Astrocyte (in vitro differentiated cells and primary cell): ENCODE measurements at regions not wholly inside any gene's neighbourhood (a gene's known extent, or its start where the extent isn't known, plus 50 kb on each side); places are given as distances from the start of the nearest gene placed in this dataset.

Experiments
- DNase-seq: peaks from one replicate; pipeline ENCODE4 v3.0.0-alpha.2; 2010; ENCODE audit warnings: low read depth
- FAIRE-seq: peaks from 2 replicates; lab custom pipeline; 2011; peaks lifted over from hg19 to GRCh38; lab: Jason Lieb, UNC
- H2AFZ ChIP-seq: 2 replicates; pipeline ENCODE4 v1.6.0; 2012; ENCODE audit warnings: low read depth, low read length, inconsistent platforms
- H3K27ac ChIP-seq: 2 replicates; pipeline ENCODE4 v1.5.1; 2011; ENCODE audit warnings: low read depth, low read length, inconsistent platforms
- H3K27me3 ChIP-seq: 2 replicates; pipeline ENCODE4 v1.6.0; 2011; ENCODE audit warnings: low read length, inconsistent platforms; ENCODE audit not compliant: insufficient read depth
- H3K36me3 ChIP-seq: 2 replicates; pipeline ENCODE4 v1.5.1; 2011; ENCODE audit warnings: low read length, inconsistent platforms; ENCODE audit not compliant: insufficient read depth
- H3K4me1 ChIP-seq: 2 replicates; pipeline ENCODE4 v1.5.1; 2011; ENCODE audit warnings: low read length, inconsistent platforms; ENCODE audit not compliant: insufficient read depth
- H3K4me2 ChIP-seq: 2 replicates; pipeline ENCODE4 v1.6.0; 2012; ENCODE audit warnings: low read length, inconsistent platforms
- H3K4me3 ChIP-seq: 2 replicates; pipeline ENCODE4 v1.5.1; 2011; ENCODE audit warnings: low read depth, mild to moderate bottlenecking, low read length, inconsistent platforms; ENCODE audit not compliant: insufficient read depth
- H3K79me2 ChIP-seq: 2 replicates; pipeline ENCODE4 v1.6.0; 2012; ENCODE audit warnings: mild to moderate bottlenecking, low read length, inconsistent platforms; ENCODE audit not compliant: insufficient read depth
- H3K9ac ChIP-seq: 2 replicates; pipeline ENCODE4 v1.6.0; 2012; ENCODE audit warnings: mild to moderate bottlenecking, low read length, inconsistent platforms
- H3K9me3 ChIP-seq: 2 replicates; pipeline ENCODE4 v1.5.1; 2012; ENCODE audit warnings: low read depth, mild to moderate bottlenecking, low read length, inconsistent platforms; ENCODE audit not compliant: insufficient read depth
- H4K20me1 ChIP-seq: 2 replicates; pipeline ENCODE4 v1.6.0; 2012; ENCODE audit warnings: low read length, inconsistent platforms; ENCODE audit not compliant: insufficient read depth
- H3K27ac Mint-ChIP-seq: one replicate; pipeline ENCODE4 v1.8.0; 2021; ENCODE audit warnings: mild to moderate bottlenecking, mixed read lengths; ENCODE audit not compliant: unreplicated experiment
- H3K27me3 Mint-ChIP-seq: one replicate; pipeline ENCODE4 v1.8.0; 2021; ENCODE audit warnings: low read depth, mixed read lengths; ENCODE audit not compliant: unreplicated experiment
- H3K36me3 Mint-ChIP-seq: one replicate; pipeline ENCODE4 v1.8.0; 2021; ENCODE audit warnings: low read depth, mixed read lengths; ENCODE audit not compliant: unreplicated experiment
- H3K4me1 Mint-ChIP-seq: one replicate; pipeline ENCODE4 v1.8.0; 2021; ENCODE audit warnings: low read depth, mixed read lengths; ENCODE audit not compliant: unreplicated experiment
- H3K4me3 Mint-ChIP-seq: one replicate; pipeline ENCODE4 v1.8.0; 2021; ENCODE audit warnings: mild to moderate bottlenecking, moderate library complexity, mixed read lengths; ENCODE audit not compliant: unreplicated experiment
- H3K9me3 Mint-ChIP-seq: one replicate; pipeline ENCODE4 v1.8.0; 2021; ENCODE audit warnings: mild to moderate bottlenecking, mixed read lengths; ENCODE audit not compliant: unreplicated experiment
- EZH2 ChIP-seq: IDR thresholded peaks from 2 replicates; pipeline ENCODE4 v1.6.1; 2012; ENCODE audit warnings: mild to moderate bottlenecking, low read length, inconsistent platforms; ENCODE audit not compliant: insufficient read depth
- TF ChIP-seq, protein P1 (sequence below): IDR thresholded peaks from 2 replicates; pipeline ENCODE4 v1.5.1; 2011; ENCODE audit warnings: low read depth, mild to moderate bottlenecking, inconsistent platforms, low read length, moderate library complexity; ENCODE audit not compliant: insufficient read depth

DNA sequence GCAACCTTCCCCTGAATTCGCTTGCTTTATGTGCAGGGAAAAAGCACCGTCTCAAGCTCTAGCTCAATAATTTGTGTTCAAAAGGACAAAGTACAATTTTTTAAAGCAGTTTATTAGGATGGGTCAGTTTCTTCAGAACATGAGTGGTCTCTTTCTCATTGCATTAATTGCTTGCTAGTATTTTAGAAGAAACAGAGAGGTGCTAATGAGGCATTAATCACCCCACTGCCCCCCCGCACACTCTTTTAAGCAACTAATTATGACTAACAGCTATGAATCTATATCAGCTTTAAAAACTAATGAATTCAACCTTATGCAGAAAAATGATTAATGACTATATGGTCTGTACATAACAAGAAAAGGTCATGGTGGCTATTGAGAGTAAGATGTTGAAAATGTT is 262.1 kb upstream of the ST6GAL2 start:
- H3K27ac Mint-ChIP-seq, result no peak overlapping the region
- no peaks in the 10 kb centered on the region for H3K27me3 Mint-ChIP-seq
- H3K4me2 ChIP-seq, result no peak overlapping the region
- no peak overlapping the region for H3K4me3 ChIP-seq
- no peaks in the 10 kb centered on the region for H3K36me3 ChIP-seq
- H3K79me2 ChIP-seq, result no peaks in the 10 kb centered on the region
- no peak overlapping the region for H2AFZ ChIP-seq
- H3K27me3 ChIP-seq, result no peaks in the 10 kb centered on the region
- H4K20me1 ChIP-seq, result no peaks in the 10 kb centered on the region
- TF ChIP-seq EZH2, result no peak
- no peak overlapping the region for H3K4me3 Mint-ChIP-seq
- DNase-seq, result no peak
- H3K4me1 Mint-ChIP-seq, result no peaks in the 10 kb centered on the region
- no peaks in the 10 kb centered on the region for H3K4me1 ChIP-seq
- peaks cover 6% of the 10 kb centered on the region for H3K9me3 Mint-ChIP-seq
- no peaks in the 10 kb centered on the region for H3K36me3 Mint-ChIP-seq
- FAIRE-seq, result no peak
- no peak overlapping the region for H3K9ac ChIP-seq
- H3K27ac ChIP-seq, result no peak overlapping the region
- H3K9me3 ChIP-seq, result no peaks in the 10 kb centered on the region

DNA sequence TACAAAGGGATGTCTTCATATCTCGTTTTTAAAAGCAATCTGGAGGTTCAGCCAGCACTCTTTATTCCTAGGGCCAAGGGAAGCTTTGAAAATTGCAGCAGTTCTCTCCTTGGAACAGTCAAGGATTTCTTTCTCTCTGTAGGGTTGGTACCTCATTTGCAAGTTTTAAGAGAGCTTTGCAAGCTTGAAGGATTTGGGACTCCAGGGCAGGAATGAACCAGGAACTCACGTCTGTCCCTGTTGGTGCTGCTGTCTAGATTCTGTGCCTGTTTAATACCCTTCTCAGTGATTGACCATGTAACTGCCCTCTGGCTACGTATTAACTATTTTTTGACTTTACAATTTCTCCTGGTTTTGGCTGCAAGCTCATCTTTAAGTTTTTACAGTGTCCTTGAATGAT is 262.5 kb upstream of the ST6GAL2 start:
- H3K27me3 ChIP-seq, result no peaks in the 10 kb centered on the region
- Mint-ChIP-seq H3K4me1 (no peaks in the 10 kb centered on the region), H3K27ac (no peak overlapping the region), H3K27me3 (peaks cover 2% of the 10 kb centered on the region), H3K4me3 (no peak overlapping the region), H3K9me3 (peaks cover 6% of the 10 kb centered on the region), H3K36me3 (no peaks in the 10 kb centered on the region)
- no peak for TF ChIP-seq EZH2
- TF ChIP-seq, protein P1, sequence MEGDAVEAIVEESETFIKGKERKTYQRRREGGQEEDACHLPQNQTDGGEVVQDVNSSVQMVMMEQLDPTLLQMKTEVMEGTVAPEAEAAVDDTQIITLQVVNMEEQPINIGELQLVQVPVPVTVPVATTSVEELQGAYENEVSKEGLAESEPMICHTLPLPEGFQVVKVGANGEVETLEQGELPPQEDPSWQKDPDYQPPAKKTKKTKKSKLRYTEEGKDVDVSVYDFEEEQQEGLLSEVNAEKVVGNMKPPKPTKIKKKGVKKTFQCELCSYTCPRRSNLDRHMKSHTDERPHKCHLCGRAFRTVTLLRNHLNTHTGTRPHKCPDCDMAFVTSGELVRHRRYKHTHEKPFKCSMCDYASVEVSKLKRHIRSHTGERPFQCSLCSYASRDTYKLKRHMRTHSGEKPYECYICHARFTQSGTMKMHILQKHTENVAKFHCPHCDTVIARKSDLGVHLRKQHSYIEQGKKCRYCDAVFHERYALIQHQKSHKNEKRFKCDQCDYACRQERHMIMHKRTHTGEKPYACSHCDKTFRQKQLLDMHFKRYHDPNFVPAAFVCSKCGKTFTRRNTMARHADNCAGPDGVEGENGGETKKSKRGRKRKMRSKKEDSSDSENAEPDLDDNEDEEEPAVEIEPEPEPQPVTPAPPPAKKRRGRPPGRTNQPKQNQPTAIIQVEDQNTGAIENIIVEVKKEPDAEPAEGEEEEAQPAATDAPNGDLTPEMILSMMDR, result no peak
- no peak overlapping the region for H3K4me3 ChIP-seq
- H3K9me3 ChIP-seq, result no peaks in the 10 kb centered on the region
- FAIRE-seq, result no peak
- H3K36me3 ChIP-seq, result no peaks in the 10 kb centered on the region
- H2AFZ ChIP-seq, result no peak overlapping the region
- no peak for DNase-seq
- H3K9ac ChIP-seq, result no peak overlapping the region
- H4K20me1 ChIP-seq, result no peaks in the 10 kb centered on the region
- no peak overlapping the region for H3K4me2 ChIP-seq
- no peaks in the 10 kb centered on the region for H3K79me2 ChIP-seq
- H3K4me1 ChIP-seq, result no peaks in the 10 kb centered on the region
- H3K27ac ChIP-seq, result no peak overlapping the region

DNA sequence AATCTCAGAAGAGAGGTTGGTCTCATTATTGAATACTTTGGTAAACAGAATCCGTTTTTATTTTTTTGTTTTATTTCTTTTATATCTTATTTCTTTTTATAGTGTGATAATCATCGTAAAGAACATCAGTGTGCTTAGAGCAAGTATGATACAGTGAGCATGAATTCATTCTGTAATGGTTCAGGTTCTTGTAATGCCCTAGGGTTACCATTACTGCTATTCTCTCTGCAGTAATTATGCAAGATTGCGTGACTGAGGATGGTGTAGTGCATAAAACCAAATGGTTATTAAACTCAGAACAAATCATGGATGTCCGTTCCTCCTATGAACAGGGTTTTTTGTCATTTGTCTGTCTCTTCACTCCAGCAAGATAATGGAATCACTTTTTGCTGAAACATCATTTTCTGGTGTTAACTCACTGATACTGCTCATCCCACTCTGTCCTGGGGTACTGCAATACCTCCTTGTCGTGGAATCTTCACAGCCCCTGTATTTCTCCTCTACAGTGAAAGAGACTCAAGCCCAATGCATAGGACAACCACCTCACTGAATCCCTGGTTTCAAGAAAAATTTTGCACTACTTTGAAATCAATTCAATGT is 274.8 kb upstream of the ST6GAL2 start:
- Mint-ChIP-seq H3K36me3 (no peaks in the 10 kb centered on the region), H3K4me3 (no peak overlapping the region), H3K4me1 (no peaks in the 10 kb centered on the region), H3K27me3 (peaks cover 5% of the 10 kb centered on the region), H3K27ac (no peak overlapping the region), H3K9me3 (peaks cover 2% of the 10 kb centered on the region)
- no peaks in the 10 kb centered on the region for H3K4me1 ChIP-seq
- no peaks in the 10 kb centered on the region for H3K27me3 ChIP-seq
- no peaks in the 10 kb centered on the region for H3K9me3 ChIP-seq
- no peak overlapping the region for H2AFZ ChIP-seq
- H3K4me3 ChIP-seq, result no peak overlapping the region
- no peaks in the 10 kb centered on the region for H3K79me2 ChIP-seq
- FAIRE-seq, result no peak
- TF ChIP-seq EZH2, result no peak
- TF ChIP-seq, protein P1, result no peak
- no peak for DNase-seq
- no peak overlapping the region for H3K9ac ChIP-seq
- no peak overlapping the region for H3K4me2 ChIP-seq
- no peaks in the 10 kb centered on the region for H3K36me3 ChIP-seq
- no peaks in the 10 kb centered on the region for H4K20me1 ChIP-seq
- no peak overlapping the region for H3K27ac ChIP-seq
